ENCODE measurements at regions not wholly inside any gene's neighbourhood (a gene's known extent, or its start where the extent isn't known, plus 50 kb on each side); places are given as distances from the start of the nearest gene placed in this dataset.
A peak's percentile ranks its signal among the peaks of the same experiment; 100 is the strongest.

DNA sequence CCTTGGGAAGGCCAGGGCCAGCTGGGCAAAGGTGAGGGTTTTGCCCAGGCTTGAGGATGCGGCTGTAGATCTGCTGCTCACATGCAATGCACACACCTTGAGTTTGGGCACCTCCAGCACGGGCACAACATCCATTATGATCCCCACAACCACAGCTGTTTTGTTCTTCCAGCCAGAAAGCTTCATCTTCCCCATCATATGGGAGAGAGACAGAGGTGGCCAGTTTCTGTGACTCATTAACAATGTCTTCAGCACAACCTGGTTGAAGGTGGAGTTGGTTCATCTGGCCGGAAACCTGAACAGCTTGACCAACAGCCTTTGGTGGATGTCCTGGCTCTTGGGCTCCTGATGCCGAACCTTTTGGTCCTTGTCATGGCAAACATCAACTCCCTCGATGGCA is 163.7 kb upstream of the CCND2 start:
- intact Hi-C loops (cut with DNase I) = loop anchor here (5.0 kb wide), 2 partner anchors 118 to 167 kb away; no protein-coding TSS in a partner anchor
- Histone ChIP-seq H3K27me3 (peaks cover 13% of the 10 kb centered on the region), H3K4me3 (no peak overlapping the region), H3K4me1 (replicated peaks in 1 of 2) (no peaks in the 10 kb centered on the region), H3K36me3 (replicated peaks in 1 of 2) (no peaks in the 10 kb centered on the region), H3K9me3 (replicated peaks in 1 of 3) (no peaks in the 10 kb centered on the region), H3K27ac (no peak overlapping the region)
- TF ChIP-seq, protein P1, sequence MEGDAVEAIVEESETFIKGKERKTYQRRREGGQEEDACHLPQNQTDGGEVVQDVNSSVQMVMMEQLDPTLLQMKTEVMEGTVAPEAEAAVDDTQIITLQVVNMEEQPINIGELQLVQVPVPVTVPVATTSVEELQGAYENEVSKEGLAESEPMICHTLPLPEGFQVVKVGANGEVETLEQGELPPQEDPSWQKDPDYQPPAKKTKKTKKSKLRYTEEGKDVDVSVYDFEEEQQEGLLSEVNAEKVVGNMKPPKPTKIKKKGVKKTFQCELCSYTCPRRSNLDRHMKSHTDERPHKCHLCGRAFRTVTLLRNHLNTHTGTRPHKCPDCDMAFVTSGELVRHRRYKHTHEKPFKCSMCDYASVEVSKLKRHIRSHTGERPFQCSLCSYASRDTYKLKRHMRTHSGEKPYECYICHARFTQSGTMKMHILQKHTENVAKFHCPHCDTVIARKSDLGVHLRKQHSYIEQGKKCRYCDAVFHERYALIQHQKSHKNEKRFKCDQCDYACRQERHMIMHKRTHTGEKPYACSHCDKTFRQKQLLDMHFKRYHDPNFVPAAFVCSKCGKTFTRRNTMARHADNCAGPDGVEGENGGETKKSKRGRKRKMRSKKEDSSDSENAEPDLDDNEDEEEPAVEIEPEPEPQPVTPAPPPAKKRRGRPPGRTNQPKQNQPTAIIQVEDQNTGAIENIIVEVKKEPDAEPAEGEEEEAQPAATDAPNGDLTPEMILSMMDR (IDR thresholded peaks at IDR 0.05) = no peak
- TF ChIP-seq POLR2A (IDR thresholded peaks at IDR 0.05) = no peak
- WGBS, 4 donors = 89 to 94% (median 91%) methylated on average over 4 to 5 of the region's 5 CpGs
- DNase-seq = no peak

DNA sequence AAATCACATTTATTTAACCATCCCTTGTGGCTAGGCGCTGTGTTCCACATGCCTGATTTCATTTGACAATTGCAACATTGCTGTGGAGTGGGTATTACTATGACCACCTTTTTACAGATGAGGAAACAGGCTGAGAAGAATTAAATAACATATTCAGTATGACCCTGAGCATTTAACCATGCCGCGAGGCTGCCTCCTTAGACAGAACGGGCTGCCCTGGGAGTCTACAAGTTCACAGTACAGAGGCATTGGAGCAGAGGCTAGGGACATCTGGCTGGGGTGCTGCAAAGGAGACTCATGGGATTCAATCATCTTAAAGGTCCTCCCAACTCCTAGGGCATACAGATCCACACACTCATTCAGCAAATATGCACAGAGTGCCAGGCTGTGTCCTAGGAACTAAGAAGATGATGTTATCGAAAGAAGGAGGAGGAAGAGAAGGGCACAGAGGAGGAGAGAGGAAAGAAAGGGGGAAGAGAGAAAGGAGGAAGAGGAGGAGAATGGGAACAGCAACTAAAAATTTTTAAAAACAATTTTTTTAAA is 164.7 kb upstream of the CCND2 start:
- intact Hi-C loops (cut with DNase I) = loop anchor here (5.0 kb wide), 1 partner anchor 168 kb away; no protein-coding TSS in a partner anchor
- no peak for DNase-seq
- H3K4me3 ChIP-seq = no peak overlapping the region
- 86 to 93% (median 88%) methylated on average over 5 of the region's 5 CpGs for WGBS, 4 donors
- H3K27me3 ChIP-seq = peaks cover 13% of the 10 kb centered on the region
- no peaks in the 10 kb centered on the region for H3K9me3 ChIP-seq (replicated peaks in 1 of 3)
- no peak overlapping the region for H3K27ac ChIP-seq
- no peaks in the 10 kb centered on the region for H3K4me1 ChIP-seq (replicated peaks in 1 of 2)
- H3K36me3 ChIP-seq (replicated peaks in 1 of 2) = no peaks in the 10 kb centered on the region
- TF ChIP-seq POLR2A (IDR thresholded peaks at IDR 0.05) = no peak
- TF ChIP-seq, protein P1 (IDR thresholded peaks at IDR 0.05) = no peak

DNA sequence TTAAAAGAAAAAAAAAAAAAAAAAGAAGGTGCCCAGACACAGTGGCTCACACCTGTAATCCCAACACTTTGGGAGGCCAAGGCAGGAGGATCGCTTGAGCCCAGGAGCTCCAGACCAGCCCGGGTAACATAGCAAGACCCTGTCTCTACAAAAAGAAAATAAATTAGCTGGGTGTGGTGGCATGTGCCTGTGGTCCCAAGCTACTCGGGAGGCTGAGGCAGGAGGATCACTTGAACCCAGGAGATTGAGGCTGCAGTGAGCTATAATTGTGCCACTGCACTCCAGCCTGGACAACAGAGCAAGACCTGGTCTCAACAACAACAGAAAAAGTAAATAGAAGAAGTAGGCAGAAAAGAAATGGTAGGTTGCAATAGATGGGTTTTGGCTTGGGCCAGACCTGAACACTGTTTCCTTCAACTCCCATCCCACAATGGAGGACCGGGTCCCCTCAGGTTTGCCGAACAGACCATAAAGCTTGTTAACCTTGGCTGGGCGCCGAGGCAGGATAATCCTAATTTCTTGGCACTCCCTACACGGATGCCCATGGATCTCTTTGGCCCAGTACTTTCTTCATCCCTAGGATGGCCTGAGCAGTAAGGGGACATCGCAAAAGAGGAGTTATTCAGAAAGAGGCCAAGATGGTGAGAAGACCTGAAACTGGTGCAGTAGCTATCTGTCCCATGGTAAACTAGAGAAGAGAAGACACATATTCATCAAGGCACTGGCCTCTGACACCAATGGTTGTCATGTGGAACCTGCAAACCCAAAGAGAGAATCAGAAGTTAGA is 165.5 kb upstream of the CCND2 start:
- TF ChIP-seq POLR2A (IDR thresholded peaks at IDR 0.05) = no peak
- no peaks in the 10 kb centered on the region for H3K36me3 ChIP-seq (replicated peaks in 1 of 2)
- WGBS, 4 donors = 86 to 94% (median 91%) methylated on average over 9 of the region's 9 CpGs
- no peak overlapping the region for H3K4me3 ChIP-seq
- H3K9me3 ChIP-seq (replicated peaks in 1 of 3) = no peaks in the 10 kb centered on the region
- no peak overlapping the region for H3K27ac ChIP-seq
- H3K4me1 ChIP-seq (replicated peaks in 1 of 2) = no peaks in the 10 kb centered on the region
- peaks cover 13% of the 10 kb centered on the region for H3K27me3 ChIP-seq
- DNase-seq = no peak
- intact Hi-C loops (cut with DNase I) = loop anchor here (5.0 kb wide), 1 partner anchor 169 kb away; no protein-coding TSS in a partner anchor

DNA sequence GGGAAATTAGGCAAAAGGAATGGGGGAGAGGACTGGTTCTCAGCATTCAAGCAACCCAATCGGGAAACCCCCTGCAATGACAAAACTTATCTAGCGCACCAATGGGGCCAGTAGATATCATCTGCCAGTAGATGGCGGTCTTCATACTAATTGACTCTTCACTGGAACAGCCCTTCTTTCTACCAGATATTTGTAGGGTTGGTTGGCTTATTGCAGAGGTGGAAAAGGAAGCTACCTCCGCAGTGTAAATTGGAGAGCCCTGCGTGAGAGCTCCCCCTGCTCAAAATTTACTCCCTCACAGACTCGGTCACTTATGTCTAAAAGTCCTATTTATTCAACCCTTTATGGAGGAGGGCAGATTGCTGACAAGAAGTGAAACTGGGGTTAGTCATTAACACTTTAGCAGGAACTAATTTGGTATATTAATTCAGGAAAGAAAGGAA is 166.1 kb upstream of the CCND2 start:
- intact Hi-C loops (cut with DNase I) = loop anchor here (5.0 kb wide), 1 partner anchor 170 kb away; no protein-coding TSS in a partner anchor
- Histone ChIP-seq H3K9me3 (replicated peaks in 1 of 3) (no peaks in the 10 kb centered on the region), H3K36me3 (replicated peaks in 1 of 2) (no peaks in the 10 kb centered on the region), H3K4me1 (replicated peaks in 1 of 2) (no peaks in the 10 kb centered on the region), H3K27me3 (peaks cover 13% of the 10 kb centered on the region), H3K27ac (no peak overlapping the region), H3K4me3 (no peak overlapping the region)
- TF ChIP-seq POLR2A (IDR thresholded peaks at IDR 0.05) = no peak
- TF ChIP-seq, protein P1 (IDR thresholded peaks at IDR 0.05) = peak; percentile 67 to 74 (median 72)
- WGBS, 4 donors = 11 to 18% (median 15%) methylated on average over 6 of the region's 6 CpGs
- peak; percentile 55 to 83 (median 65) for DNase-seq
